AG04450 (cell line): ENCODE measurements at regions not wholly inside any gene's neighbourhood (a gene's known extent, or its start where the extent isn't known, plus 50 kb on each side); places are given as distances from the start of the nearest gene placed in this dataset.
"Not testable (repeated sequence)": the region's sequence is repeated elsewhere in the genome, so short reads cannot be mapped to it uniquely, and the experiment has no call there.

Experiments
- CTCF ChIA-PET: fragments of 300-600, 350-600 bp; formaldehyde crosslinking; extraction: SDS; loops from one replicate; lab custom pipeline; 2022; ENCODE audit warnings: antibody characterized with exemption, inconsistent platforms; lab: Charles Lee
- POLR2A ChIA-PET: fragments of 350-600 bp; formaldehyde crosslinking; extraction: SDS; loops from one replicate; lab custom pipeline; 2021; ENCODE audit warnings: antibody characterized with exemption, inconsistent platforms; lab: Yijun Ruan, JAX
- DNase-seq: peaks from one replicate; pipeline ENCODE4 v3.0.0-alpha.2; 2011; ENCODE audit warnings: low read depth, low spot score
- H3K27ac ChIP-seq: one replicate; pipeline ENCODE4 v1.5.1; 2012; ENCODE audit warnings: low read depth, low read length, control low read depth
- H3K27me3 ChIP-seq: one replicate; pipeline ENCODE4 v1.6.0; 2012; ENCODE audit warnings: low read length; ENCODE audit not compliant: control insufficient read depth, insufficient read depth
- H3K4me3 ChIP-seq: 2 replicates; pipeline ENCODE4 v1.5.1; 2011; ENCODE audit warnings: mild to moderate bottlenecking, low read depth, low read length, control low read depth
- H3K9me3 ChIP-seq: 2 replicates; pipeline ENCODE4 v1.5.1; 2012; ENCODE audit warnings: low read length; ENCODE audit not compliant: control insufficient read depth, insufficient read depth
- CTCF ChIP-seq: IDR thresholded peaks from 2 replicates; pipeline ENCODE4 v1.5.1; 2011; ENCODE audit warnings: low read depth, low read length, control low read depth, inconsistent platforms

DNA sequence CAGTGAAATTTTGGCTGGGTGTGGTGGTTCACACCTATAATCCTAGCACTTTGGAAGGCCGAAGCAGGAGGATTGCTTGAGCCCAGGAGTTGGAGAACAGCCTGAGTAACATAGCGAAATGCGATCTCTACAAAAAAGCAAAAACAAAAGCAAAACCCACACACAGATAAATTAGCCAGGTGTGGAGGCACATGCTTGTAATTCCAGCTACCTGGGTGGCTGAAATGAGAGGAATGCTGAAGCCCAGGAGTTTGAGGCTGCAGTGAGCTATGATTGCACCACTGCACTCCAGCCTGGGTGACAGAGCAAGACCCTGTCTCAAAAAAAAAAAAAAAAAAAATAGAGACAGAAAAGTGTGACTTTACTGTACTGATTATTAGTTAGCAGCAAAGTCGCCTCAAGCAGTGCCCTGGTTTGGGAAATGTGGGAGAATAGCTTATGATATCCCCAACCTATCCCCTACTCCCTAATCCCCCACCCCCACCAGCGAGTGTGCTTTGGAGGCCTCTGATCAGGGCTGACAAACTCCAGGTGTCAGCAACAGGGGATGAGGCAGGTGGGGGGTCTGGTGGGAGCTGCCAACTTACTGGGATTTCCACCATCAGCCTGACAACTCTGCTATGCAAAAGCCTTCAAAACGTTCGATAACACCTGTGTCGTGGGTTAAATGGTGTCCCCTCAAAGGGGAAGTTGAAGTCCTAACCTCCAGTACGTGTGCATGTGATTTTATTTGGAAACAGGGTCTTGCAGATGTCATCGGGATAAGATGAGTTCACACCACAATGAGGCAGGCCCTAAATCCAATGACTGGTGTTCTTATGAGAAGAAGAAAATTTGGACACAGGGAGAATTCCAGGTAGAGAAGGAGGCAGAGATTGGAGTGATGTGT lies 124.7 kb upstream of the SDK1 start:
- DNase-seq = no peak
- ChIA-PET POLR2A (no interaction called here), CTCF (interaction anchor here (0.7 kb wide), 1 partner anchor 22 kb away, joined by 3 read pairs; no protein-coding TSS in a partner anchor)
- Histone ChIP-seq H3K27ac (no peak overlapping the region), H3K9me3 (no peaks in the 10 kb centered on the region; the same call in 1 of the 2 replicates), H3K4me3 (no peak overlapping the region), H3K27me3 (peaks cover 10% of the 10 kb centered on the region)
- no peak for TF ChIP-seq CTCF

DNA sequence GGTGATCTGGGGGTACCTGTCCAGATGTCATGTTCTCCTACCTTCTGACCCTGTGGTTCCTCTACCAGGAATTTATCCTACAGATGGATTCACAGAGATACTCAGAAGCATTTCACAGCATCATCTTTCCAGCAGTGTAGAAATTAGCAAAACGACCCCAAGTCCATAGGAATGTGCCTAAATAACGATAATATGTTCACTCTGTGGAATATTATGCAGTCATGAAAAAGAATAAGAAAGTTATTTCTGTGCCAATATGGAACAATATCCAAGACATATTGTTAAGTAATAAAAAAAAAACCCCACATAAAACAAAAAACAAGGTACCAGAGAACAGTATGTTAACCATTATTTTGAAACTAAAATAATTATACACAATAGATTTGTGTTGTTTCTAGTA lies 123.8 kb upstream of the SDK1 start:
- CTCF ChIA-PET = interaction anchor here (0.6 kb wide), 1 partner anchor 20 kb away, joined by 3 read pairs; no protein-coding TSS in a partner anchor
- no peak for TF ChIP-seq CTCF
- peaks cover 10% of the 10 kb centered on the region for H3K27me3 ChIP-seq
- no peak for DNase-seq
- H3K4me3 ChIP-seq = no peak overlapping the region
- no peaks in the 10 kb centered on the region; the same call in 1 of the 2 replicates for H3K9me3 ChIP-seq
- POLR2A ChIA-PET = no interaction called here
- no peak overlapping the region for H3K27ac ChIP-seq

GRCh38 chr7:3179456-3179855 lies 121.6 kb upstream of the SDK1 start:
- Histone ChIP-seq H3K27me3 (peaks cover 5% of the 10 kb centered on the region), H3K27ac (no peak overlapping the region), H3K4me3 (no peak overlapping the region), H3K9me3 (no peaks in the 10 kb centered on the region; the same call in 1 of the 2 replicates)
- ChIA-PET CTCF (interaction anchor here (1.6 kb wide), 1 partner anchor 25 kb away, joined by 3 read pairs; no protein-coding TSS in a partner anchor), POLR2A (no interaction called here)
- DNase-seq = no peak
- TF ChIP-seq CTCF = no peak

- Histone ChIP-seq H3K4me3 (no peak overlapping the region), H3K27me3 (no peaks in the 10 kb centered on the region), H3K27ac (no peak overlapping the region), H3K9me3 (no peaks in the 10 kb centered on the region; the same call in 1 of the 2 replicates)
- ChIA-PET CTCF (no interaction called here), POLR2A (no interaction called here)
- TF ChIP-seq CTCF = no peak
- no peak for DNase-seq
These were observed 120.4 kb upstream of the SDK1 start for GRCh38 chr7:3180604-3181003.

DNA sequence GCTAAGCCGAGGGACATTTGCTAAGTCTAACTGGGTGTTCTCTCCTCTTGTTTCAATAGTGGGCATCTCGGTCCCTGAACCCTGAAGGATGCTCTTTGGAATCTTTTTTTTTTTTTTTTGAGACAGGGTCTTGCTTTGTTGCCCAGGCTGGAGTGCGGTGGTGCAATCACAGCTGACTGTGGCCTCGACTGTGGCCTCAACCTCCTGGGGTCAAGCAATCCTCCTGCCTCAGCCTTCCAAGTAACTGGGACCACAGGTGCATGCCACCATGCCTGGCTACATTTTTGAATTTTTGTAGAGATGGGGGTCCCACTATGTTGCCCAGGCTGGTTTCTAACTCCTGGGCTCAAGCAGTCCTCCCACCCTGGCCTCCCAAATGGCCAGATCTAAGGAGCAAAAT lies 119.0 kb upstream of the SDK1 start:
- POLR2A ChIA-PET = interaction anchor here (0.7 kb wide), 1 partner anchor 35 kb away, joined by 3 read pairs; no protein-coding TSS in a partner anchor

More for the DNA sequence above, 119.0 kb upstream of the SDK1 start:
- H3K9me3 ChIP-seq, CTCF ChIA-PET, H3K27me3 ChIP-seq, H3K27ac ChIP-seq, H3K4me3 ChIP-seq, DNase-seq: not testable (repeated sequence)
